ENCODE measurements at regions not wholly inside any gene's neighbourhood (a gene's known extent, or its start where the extent isn't known, plus 50 kb on each side); places are given as distances from the start of the nearest gene placed in this dataset.

GRCh38 chr12:76142305-76142704 is 57.8 kb upstream of the NAP1L1 start:
- H3K4me3 ChIP-seq (replicated peaks; ENCODE audit: low read depth, low read length), result no peak overlapping the region
- H3K36me3 ChIP-seq (ENCODE audit: control insufficient read depth, insufficient read depth, low read length), result no peaks in the 10 kb centered on the region
- no peak for DNase-seq (ENCODE audit: extremely low read depth, insufficient read length)
- no peaks in the 10 kb centered on the region for H3K27me3 ChIP-seq (replicated peaks; ENCODE audit: control insufficient read depth, insufficient read depth, low read length)
- TF ChIP-seq CTCF (IDR thresholded peaks at IDR 0.05; ENCODE audit: insufficient read depth, low read length, poor library complexity, severe bottlenecking), result no peak

- TF ChIP-seq CTCF (IDR thresholded peaks at IDR 0.05; ENCODE audit: insufficient read depth, low read length, poor library complexity, severe bottlenecking), result no peak
- DNase-seq (ENCODE audit: extremely low read depth, insufficient read length), result no peak
- Histone ChIP-seq H3K27me3 (replicated peaks; ENCODE audit: control insufficient read depth, insufficient read depth, low read length) (no peaks in the 10 kb centered on the region), H3K36me3 (ENCODE audit: control insufficient read depth, insufficient read depth, low read length) (no peaks in the 10 kb centered on the region), H3K4me3 (replicated peaks; ENCODE audit: low read depth, low read length) (no peak overlapping the region)
These were observed 54.2 kb upstream of the NAP1L1 start for GRCh38 chr12:76138656-76139055.

GRCh38 chr12:76137606-76138005 is 53.1 kb upstream of the NAP1L1 start:
- TF ChIP-seq CTCF (IDR thresholded peaks at IDR 0.05; ENCODE audit: insufficient read depth, low read length, poor library complexity, severe bottlenecking), result no peak
- Histone ChIP-seq H3K36me3 (ENCODE audit: control insufficient read depth, insufficient read depth, low read length) (no peaks in the 10 kb centered on the region), H3K4me3 (replicated peaks; ENCODE audit: low read depth, low read length) (no peak overlapping the region), H3K27me3 (replicated peaks; ENCODE audit: control insufficient read depth, insufficient read depth, low read length) (no peaks in the 10 kb centered on the region)
- DNase-seq (ENCODE audit: extremely low read depth, insufficient read length), result no peak

GRCh38 chr12:76135456-76135855 is 51.0 kb upstream of the NAP1L1 start:
- TF ChIP-seq CTCF (IDR thresholded peaks at IDR 0.05; ENCODE audit: insufficient read depth, low read length, poor library complexity, severe bottlenecking), result no peak
- Histone ChIP-seq H3K27me3 (replicated peaks; ENCODE audit: control insufficient read depth, insufficient read depth, low read length) (no peaks in the 10 kb centered on the region), H3K36me3 (ENCODE audit: control insufficient read depth, insufficient read depth, low read length) (no peaks in the 10 kb centered on the region), H3K4me3 (replicated peaks; ENCODE audit: low read depth, low read length) (no peak overlapping the region)
- no peak for DNase-seq (ENCODE audit: extremely low read depth, insufficient read length)

Measured in GM06990 (cell line).